OCI-LY7 (cell line): ENCODE measurements at regions not wholly inside any gene's neighbourhood (a gene's known extent, or its start where the extent isn't known, plus 50 kb on each side); places are given as distances from the start of the nearest gene placed in this dataset.

ENCODE experiments used
- EZH2phosphoT487 ChIP-seq: fragments of 200-600 bp; sonication (generic); IDR thresholded peaks from 2 replicates; pipeline ENCODE4 v1.6.1; 2018; ENCODE audit warnings: low read depth, borderline replicate concordance, mild to moderate bottlenecking, mixed run types, antibody characterized with exemption, low read length, moderate library complexity, mixed read lengths
- TF ChIP-seq, protein P1 (sequence below): fragments of 200-600 bp; sonication (generic); conservative IDR thresholded peaks from 2 replicates; pipeline ENCODE4 v1.5.1; 2014; ENCODE audit warnings: mild to moderate bottlenecking, antibody characterized with exemption, low read length, moderate library complexity, mixed read lengths

GRCh38 chr10:58993480-58994221 is 182.8 kb upstream of the PHYHIPL start:
- TF ChIP-seq, protein P1, sequence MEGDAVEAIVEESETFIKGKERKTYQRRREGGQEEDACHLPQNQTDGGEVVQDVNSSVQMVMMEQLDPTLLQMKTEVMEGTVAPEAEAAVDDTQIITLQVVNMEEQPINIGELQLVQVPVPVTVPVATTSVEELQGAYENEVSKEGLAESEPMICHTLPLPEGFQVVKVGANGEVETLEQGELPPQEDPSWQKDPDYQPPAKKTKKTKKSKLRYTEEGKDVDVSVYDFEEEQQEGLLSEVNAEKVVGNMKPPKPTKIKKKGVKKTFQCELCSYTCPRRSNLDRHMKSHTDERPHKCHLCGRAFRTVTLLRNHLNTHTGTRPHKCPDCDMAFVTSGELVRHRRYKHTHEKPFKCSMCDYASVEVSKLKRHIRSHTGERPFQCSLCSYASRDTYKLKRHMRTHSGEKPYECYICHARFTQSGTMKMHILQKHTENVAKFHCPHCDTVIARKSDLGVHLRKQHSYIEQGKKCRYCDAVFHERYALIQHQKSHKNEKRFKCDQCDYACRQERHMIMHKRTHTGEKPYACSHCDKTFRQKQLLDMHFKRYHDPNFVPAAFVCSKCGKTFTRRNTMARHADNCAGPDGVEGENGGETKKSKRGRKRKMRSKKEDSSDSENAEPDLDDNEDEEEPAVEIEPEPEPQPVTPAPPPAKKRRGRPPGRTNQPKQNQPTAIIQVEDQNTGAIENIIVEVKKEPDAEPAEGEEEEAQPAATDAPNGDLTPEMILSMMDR = no peak
- no peak for TF ChIP-seq EZH2phosphoT487
